22Rv1 (cell line): ENCODE measurements at regions not wholly inside any gene's neighbourhood (a gene's known extent, or its start where the extent isn't known, plus 50 kb on each side); places are given as distances from the start of the nearest gene placed in this dataset.

Experiments
- CTCF ChIP-seq: fragments of 450-650 bp; IDR thresholded peaks from 2 replicates; pipeline ENCODE4 v1.5.1; 2017; ENCODE audit warnings: mild to moderate bottlenecking
- ZFX ChIP-seq: fragments of 450-650 bp; IDR thresholded peaks from 2 replicates; pipeline ENCODE4 v1.6.1; 2017; ENCODE audit warnings: antibody characterized with exemption, borderline replicate concordance

- no peak for TF ChIP-seq CTCF
- TF ChIP-seq ZFX: no peak
Measured at GRCh38 chr5:172506921-172507320, 52.6 kb upstream of the SH3PXD2B start.
